ENCODE measurements at regions not wholly inside any gene's neighbourhood (a gene's known extent, or its start where the extent isn't known, plus 50 kb on each side); places are given as distances from the start of the nearest gene placed in this dataset.

GRCh38 chr18:10139783-10140410, 226.1 kb downstream of the VAPA start:
- TF ChIP-seq CTCF (IDR thresholded peaks at IDR 0.05) = no peak
- no peak for TF ChIP-seq POLR2A (IDR thresholded peaks at IDR 0.05)
- no peak for TF ChIP-seq EP300 (IDR thresholded peaks at IDR 0.05)

Data from ovary (tissue), 3 donors.